H1 (cell line): ENCODE measurements at regions not wholly inside any gene's neighbourhood (a gene's known extent, or its start where the extent isn't known, plus 50 kb on each side); places are given as distances from the start of the nearest gene placed in this dataset.
"Not testable (repeated sequence)": the region's sequence is repeated elsewhere in the genome, so short reads cannot be mapped to it uniquely, and the experiment has no call there.

Source experiments
- ATF2 ChIP-seq: IDR thresholded peaks from 2 replicates; pipeline ENCODE4 v1.6.1; 2012; ENCODE audit warnings: low read length, inconsistent platforms
- CHD1 ChIP-seq: IDR thresholded peaks from 2 replicates; pipeline ENCODE4 v1.6.1; 2012; ENCODE audit warnings: low read depth, low read length, improper control_type of control experiment
- KDM1A ChIP-seq: fragments of 200-600, 300-600 bp; sonication (generic); IDR thresholded peaks from 2 replicates; pipeline ENCODE4 v1.7.1; 2016; ENCODE audit warnings: mild to moderate bottlenecking, low read length, borderline replicate concordance
- POLR2A ChIP-seq, 2 experiments: IDR thresholded peaks; 1 replicate in 1 of 2; 2 replicates in 1 of 2; pipeline ENCODE4 v1.6.1; 2011; ENCODE audit warnings: low read depth in 2 of 2, low read length in 2 of 2, mild to moderate bottlenecking in 2 of 2; ENCODE audit errors: control extremely low read depth in 1 of 2
- RNF2 ChIP-seq: fragments of 200-900, 300-1000 bp; sonication (generic); IDR thresholded peaks from 2 replicates; pipeline ENCODE4 v1.7.1; 2016; ENCODE audit warnings: borderline replicate concordance, low read depth, mild to moderate bottlenecking, antibody characterized with exemption, low read length; ENCODE audit not compliant: poor library complexity, severe bottlenecking; ENCODE audit errors: missing control alignments
- SRF ChIP-seq: IDR thresholded peaks from 2 replicates; pipeline ENCODE4 v1.6.1; 2011; ENCODE audit warnings: mild to moderate bottlenecking, low read depth, low read length, moderate library complexity
- TEAD4 ChIP-seq: IDR thresholded peaks from 2 replicates; pipeline ENCODE4 v1.6.1; 2012; ENCODE audit warnings: low read depth, low read length, inconsistent platforms, mixed read lengths
- YY1 ChIP-seq: IDR thresholded peaks from 2 replicates; pipeline ENCODE4 v1.6.1; 2011; ENCODE audit warnings: low read depth, mild to moderate bottlenecking, low read length
- TF ChIP-seq, protein P1 (sequence below), 3 experiments: IDR thresholded peaks; 1 replicate in 2 of 3; 2 replicates in 1 of 3; pipeline versions ENCODE4 v1.5.1 to v1.6.1; 2011; ENCODE audit warnings: low read length in 3 of 3, mild to moderate bottlenecking in 3 of 3, inconsistent platforms in 2 of 3, low read depth in 1 of 3, moderate library complexity in 1 of 3; ENCODE audit not compliant: insufficient read depth in 1 of 3; ENCODE audit errors: control extremely low read depth in 1 of 3

DNA sequence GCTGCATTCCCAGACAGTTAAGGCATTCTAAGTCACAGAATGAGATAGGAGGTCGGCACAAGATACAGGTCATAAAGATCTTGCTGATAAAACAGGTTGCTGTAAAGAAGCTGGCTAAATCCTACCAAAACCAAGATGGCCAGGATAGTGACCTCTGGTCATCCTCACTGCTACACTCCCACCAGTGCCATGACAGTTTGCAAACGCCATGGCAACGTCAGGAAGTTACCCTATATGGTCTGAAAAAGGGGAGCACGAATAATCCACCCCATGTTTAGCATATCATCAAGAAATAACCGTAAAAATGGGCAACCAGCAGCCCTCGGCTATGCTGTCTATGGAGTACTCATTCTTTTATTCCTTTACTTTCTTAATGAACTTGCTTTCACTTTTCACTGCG, 89.9 kb upstream of the TACR1 start:
- not testable (repeated sequence) for TF ChIP-seq KDM1A; YY1; RNF2; TEAD4; ATF2; POLR2A (IDR thresholded peaks at IDR 0.05; ENCODE audit: control extremely low read depth in 1 of 2, low read depth in 2 of 2, low read length in 2 of 2); CHD1
- TF ChIP-seq, protein P1, sequence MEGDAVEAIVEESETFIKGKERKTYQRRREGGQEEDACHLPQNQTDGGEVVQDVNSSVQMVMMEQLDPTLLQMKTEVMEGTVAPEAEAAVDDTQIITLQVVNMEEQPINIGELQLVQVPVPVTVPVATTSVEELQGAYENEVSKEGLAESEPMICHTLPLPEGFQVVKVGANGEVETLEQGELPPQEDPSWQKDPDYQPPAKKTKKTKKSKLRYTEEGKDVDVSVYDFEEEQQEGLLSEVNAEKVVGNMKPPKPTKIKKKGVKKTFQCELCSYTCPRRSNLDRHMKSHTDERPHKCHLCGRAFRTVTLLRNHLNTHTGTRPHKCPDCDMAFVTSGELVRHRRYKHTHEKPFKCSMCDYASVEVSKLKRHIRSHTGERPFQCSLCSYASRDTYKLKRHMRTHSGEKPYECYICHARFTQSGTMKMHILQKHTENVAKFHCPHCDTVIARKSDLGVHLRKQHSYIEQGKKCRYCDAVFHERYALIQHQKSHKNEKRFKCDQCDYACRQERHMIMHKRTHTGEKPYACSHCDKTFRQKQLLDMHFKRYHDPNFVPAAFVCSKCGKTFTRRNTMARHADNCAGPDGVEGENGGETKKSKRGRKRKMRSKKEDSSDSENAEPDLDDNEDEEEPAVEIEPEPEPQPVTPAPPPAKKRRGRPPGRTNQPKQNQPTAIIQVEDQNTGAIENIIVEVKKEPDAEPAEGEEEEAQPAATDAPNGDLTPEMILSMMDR (IDR thresholded peaks at IDR 0.05; ENCODE audit: control extremely low read depth in 1 of 3, insufficient read depth in 1 of 3, low read depth in 1 of 3, low read length in 3 of 3) = not testable (repeated sequence)
- peak; percentile 40; the same call in 1 of the 2 replicates for TF ChIP-seq SRF
